ENCODE measurements at regions not wholly inside any gene's neighbourhood (a gene's known extent, or its start where the extent isn't known, plus 50 kb on each side); places are given as distances from the start of the nearest gene placed in this dataset.

- DNase-seq (ENCODE audit: low read depth in 2 of 2): no peak
Observed at GRCh38 chr2:146158072-146158674, 1638.3 kb upstream of the ZEB2 start.

DNA sequence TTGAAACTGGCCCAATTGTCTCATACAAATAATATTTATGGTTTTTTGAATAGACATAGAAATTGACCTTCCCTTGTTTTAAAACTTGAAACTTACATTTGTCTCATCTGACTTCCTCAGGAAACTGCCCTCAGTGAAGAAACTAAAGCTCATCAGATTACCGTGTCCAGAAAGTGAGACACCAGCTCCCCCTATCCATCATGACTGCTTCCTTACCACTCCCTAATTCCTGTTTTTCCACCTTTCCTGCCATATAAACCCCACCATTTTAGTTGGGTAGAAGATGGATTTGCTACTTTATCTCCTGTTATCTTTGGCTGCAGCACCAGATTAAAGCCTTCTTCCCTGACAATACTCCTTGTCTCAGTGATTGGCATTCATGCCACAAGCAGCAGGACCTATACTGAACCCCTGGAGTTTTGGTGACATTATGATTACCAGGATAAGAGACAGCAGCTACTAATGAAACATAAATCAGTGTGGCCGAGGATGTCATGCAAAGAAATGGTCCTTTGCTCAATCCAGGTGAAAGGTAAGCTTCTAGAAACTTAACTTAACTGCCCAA, 1627.6 kb upstream of the ZEB2 start:
- DNase-seq (ENCODE audit: low read depth in 2 of 2): no peak

GRCh38 chr2:146143971-146144370, 1624.1 kb upstream of the ZEB2 start:
- DNase-seq (ENCODE audit: low read depth in 2 of 2): no peak

DNA sequence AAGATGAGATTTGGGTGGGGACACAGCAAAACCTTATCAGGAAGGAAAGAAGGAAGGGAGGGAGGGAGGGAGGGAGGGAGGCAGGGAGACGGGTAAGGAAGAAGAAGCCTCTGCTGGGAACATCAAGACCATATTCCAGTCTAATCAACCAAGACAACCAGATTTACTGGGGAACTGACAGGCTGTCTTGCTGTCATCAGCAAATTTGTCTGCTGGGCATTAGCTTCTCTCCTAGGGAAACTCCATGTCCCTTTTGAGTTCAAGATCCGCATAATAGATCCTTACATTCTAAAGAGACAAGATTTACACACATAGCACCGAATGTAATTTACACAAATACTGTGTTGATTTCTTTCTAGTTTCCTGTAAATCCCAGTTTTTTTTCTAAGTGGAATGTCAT, 1618.9 kb upstream of the ZEB2 start:
- DNase-seq (ENCODE audit: low read depth in 2 of 2): no peak

- DNase-seq (ENCODE audit: low read depth in 2 of 2): no peak
Observed at GRCh38 chr2:146135245-146135644, 1615.3 kb upstream of the ZEB2 start.

DNA sequence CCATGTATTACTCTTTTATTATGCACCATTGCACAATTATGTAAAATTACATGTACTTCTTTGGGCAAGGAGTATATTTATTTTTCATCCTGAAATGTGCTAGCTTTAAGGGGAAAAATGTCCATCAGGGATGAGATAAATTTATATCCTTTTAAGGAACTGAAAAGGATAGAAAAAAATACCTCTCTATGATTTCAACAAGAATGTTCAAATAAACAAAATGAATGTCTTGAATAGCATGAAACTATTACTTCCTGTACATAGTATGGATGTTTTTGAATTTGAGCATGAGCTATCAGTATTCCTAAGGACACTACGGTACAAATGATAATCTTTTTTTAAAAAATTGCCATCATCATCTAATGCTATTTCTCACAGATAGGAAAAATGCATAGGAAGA, 1611.9 kb upstream of the ZEB2 start:
- DNase-seq (ENCODE audit: low read depth in 2 of 2): no peak

DNA sequence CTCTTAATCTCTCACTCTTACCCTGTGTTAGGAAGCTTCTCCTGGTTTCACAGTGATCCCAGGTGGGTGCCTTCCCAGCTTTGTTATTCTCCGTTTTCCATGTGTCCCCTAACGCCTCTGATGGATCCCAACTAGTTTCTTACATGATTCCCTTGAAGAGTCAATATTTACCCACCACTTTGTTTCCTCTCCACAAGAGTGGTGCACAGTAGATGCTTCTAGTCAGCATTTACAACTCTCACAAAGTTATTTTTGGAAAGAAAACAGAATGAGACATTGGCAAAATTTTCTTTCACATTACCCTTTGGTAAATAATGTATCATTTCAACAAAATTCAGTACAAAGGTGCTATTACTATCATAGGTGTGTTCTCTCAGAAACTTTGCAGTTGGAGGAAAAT, 1611.1 kb upstream of the ZEB2 start:
- DNase-seq (ENCODE audit: low read depth in 2 of 2): no peak

DNA sequence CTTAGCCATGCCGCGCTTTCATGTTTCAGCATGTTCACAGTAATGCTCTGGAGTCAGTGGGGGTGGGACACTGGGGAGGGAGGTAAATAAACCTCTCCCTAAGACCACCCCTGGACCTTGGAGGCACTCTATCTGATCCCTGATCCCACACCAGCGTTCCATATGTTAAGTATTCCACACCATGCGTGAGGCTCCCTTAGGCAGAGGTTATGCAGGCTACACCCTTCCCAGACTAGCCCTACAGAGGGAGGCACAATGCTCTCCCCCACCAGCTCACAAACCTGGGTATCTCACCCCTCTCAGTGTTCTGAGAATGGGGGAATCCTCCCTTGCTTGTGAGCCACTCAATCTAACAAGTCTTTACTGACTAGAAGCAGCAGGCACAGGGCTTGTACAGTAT, 1610.4 kb upstream of the ZEB2 start:
- no peak for DNase-seq (ENCODE audit: low read depth in 2 of 2)

GRCh38 chr2:146129231-146129630, 1609.3 kb upstream of the ZEB2 start:
- DNase-seq (ENCODE audit: low read depth in 2 of 2): no peak

DNA sequence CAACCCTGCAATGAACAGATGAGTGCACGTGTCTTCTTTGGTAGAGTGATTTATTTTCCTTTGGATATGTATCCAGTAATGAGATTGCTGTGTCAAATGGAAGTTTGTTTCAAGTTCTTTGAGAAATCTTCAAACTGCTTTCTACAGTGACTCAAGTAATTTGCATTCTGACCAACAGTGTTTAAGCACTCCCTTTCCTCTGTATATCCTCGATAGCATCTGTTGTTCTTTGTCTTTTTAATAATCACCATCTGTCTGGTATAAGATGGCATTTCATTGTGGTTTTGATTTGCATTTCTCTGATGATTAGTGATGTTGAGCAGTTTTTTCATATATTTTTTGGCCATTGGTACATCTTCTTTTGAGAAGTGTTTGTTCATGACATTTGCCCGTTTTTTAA, 1608.3 kb upstream of the ZEB2 start:
- no peak for DNase-seq (ENCODE audit: low read depth in 2 of 2)

DNA sequence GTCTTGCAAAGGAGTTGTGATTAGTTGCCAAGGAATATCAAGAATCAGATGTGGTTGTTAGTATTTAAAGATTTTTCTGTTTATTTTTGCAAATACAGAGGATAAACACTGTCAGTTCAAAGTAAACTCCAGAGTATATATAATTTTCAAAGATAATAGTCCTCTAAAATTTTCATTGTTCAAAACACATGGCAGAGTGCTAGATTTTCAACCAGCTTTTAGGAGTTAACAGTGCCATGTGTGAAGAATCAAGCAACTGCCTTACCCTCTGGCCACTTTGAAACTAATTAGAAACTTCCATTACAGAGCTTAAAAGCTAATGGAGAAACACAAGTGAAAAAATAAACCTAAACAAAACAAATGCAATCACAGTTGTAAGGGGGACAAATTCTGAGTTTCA, 1605.6 kb upstream of the ZEB2 start:
- DNase-seq (ENCODE audit: low read depth in 2 of 2): no peak

- DNase-seq (ENCODE audit: low read depth in 2 of 2): peak; percentile 34 to 35
Observed at GRCh38 chr2:146124741-146125140, 1604.8 kb upstream of the ZEB2 start.

- DNase-seq (ENCODE audit: low read depth in 2 of 2): no peak
Observed at GRCh38 chr2:146123714-146124113, 1603.8 kb upstream of the ZEB2 start.

DNA sequence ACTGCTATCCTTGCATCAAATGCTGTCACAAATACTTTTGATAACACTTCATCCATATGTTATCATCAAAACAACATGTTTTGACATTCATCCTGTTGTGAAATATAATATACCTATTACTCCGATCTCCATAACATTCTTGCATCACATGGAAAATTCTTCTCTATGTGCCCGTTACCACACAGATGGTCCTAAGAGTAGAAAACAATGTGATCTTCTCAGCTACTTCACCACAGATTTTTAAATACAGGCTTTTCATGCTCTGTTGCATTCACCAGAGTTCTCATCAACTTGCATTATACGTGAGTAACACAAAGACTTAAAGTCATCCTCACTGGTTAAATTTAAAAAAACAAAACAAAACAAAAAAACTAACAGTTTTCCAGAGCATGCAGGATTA, 1603.3 kb upstream of the ZEB2 start:
- DNase-seq (ENCODE audit: low read depth in 2 of 2): no peak

DNA sequence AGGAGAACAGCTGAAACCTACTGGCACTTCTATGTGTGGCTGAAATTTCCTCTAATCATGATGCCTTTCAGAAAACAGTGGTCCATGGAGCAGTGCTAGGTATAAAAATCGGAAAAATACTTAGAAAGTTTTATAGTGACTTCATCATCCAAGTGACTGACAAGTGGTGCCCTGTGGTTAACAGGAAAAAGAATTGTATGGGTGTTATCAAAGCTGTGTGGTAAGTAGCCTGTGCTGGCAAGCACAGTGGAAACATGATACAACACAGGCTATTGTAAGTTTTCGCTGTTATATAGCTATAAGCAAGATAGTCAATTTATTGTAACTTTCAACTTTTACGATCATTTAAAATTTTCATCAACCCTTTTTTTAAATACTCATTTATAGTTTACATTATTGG, 1599.7 kb upstream of the ZEB2 start:
- no peak for DNase-seq (ENCODE audit: low read depth in 2 of 2)

GRCh38 chr2:146108993-146109392, 1589.1 kb upstream of the ZEB2 start:
- no peak for DNase-seq (ENCODE audit: low read depth in 2 of 2)

- no peak for DNase-seq (ENCODE audit: low read depth in 2 of 2)
Observed at GRCh38 chr2:146094185-146094584, 1574.3 kb upstream of the ZEB2 start.

- no peak for DNase-seq (ENCODE audit: low read depth in 2 of 2)
Observed at GRCh38 chr2:146081459-146081858, 1561.5 kb upstream of the ZEB2 start.

GRCh38 chr2:146080925-146081324, 1561.0 kb upstream of the ZEB2 start:
- no peak for DNase-seq (ENCODE audit: low read depth in 2 of 2)

DNA sequence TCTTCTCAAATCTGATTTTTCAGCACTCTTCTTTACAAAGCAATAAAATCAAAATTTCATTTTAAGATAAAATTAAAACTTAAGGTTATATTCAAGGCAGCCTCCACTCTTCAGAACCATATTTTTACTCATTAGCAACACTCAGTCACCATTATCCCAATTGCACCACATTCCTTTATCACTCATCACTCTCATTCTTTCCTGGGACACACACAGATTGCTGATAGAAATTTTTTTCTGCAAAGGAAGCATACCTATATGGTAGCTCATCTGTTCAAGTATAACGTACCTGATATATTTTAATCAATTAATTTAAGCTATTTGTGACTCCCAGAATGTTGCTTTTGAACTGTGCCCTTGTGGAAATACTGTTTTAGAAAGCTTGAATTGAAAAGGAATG, 1559.3 kb upstream of the ZEB2 start:
- DNase-seq (ENCODE audit: low read depth in 2 of 2): no peak

DNA sequence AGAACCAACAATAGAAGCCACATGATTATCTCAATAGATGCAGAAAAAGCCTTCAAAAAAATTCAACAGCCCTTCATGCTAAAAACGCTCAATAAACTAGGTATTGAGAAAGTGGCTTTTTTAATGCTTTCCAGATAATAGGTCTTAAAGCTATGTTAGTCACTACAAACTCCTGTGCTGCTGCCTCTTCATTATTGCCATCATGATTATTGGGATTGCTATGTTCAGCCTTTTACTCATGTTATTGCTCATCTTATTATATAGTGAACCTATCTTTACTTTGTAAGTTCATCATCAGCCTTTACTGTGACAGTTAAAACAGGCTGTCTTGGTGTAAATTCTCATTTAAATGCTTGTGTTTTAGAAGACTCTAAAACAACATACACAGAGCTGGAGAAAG, 1557.2 kb upstream of the ZEB2 start:
- no peak for DNase-seq (ENCODE audit: low read depth in 2 of 2)

DNA sequence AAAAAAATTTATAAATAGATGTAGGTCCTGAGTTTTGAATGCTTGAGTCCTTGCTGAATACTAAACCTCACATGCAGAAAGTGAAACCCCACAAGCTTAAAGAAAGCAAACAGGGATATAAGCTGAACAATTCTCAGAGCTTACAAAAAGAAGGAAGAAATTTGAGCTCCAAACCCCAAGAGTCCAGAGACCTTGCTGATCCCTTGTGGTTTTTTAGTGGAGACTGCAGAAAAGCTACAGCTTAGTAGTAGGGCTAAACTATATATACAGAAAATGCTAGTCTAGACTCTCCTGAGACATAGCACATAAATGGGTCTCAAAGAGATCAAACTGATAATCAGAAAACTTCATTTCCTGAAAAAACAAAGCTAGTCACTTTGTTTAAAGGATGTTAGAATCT, 1548.1 kb upstream of the ZEB2 start:
- DNase-seq (ENCODE audit: low read depth in 2 of 2): no peak

DNA sequence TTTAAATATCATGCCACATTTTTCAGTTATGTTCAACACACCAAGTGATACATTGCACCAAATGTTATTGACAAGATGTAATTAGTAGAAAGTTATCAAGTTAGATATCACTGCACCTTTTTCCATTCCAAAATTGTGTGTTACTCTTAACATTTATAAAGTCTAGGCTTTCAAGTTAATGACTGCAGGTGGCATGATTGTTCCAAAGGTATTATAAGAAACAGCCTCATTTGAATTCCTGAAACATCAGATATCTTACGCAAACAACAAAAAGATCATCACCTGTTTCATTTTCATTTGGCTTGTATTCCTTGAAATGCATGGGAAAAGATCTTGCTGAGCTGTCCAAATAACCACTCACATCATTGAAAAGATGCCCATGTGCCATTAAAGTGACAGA, 1528.2 kb upstream of the ZEB2 start:
- no peak for DNase-seq (ENCODE audit: low read depth in 2 of 2)

DNA sequence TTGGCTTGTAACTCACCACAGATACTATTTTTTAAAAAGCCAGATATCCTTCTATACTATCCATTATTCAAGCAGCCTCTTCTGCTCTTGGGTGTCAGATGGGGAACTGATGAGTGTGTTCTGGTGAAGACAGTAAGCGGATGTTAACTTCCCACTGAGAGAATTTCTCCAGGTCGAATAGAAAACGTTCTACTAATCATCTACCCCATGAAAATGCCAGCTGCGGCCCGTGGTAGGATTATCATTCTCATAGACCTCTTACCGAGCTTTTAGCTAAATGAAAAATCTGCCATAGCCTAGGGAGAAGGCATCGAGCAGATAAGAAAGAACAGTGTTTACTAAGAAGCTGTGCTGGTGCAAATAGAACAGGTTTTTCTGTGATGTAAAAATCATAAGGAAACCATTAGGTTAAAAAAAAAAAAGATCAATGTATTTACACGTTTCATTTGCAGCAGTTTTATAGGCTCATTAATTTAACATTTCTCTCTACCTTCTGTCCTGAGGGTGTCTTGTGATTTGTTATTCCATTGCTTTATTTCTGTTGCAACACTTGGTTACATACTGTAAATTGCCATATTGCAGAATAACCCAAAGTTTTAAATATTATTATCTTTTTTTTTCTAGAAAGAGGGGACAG, 1521.5 kb upstream of the ZEB2 start:
- no peak for DNase-seq (ENCODE audit: low read depth in 2 of 2)
